GM12864 (cell line): ENCODE measurements at regions not wholly inside any gene's neighbourhood (a gene's known extent, or its start where the extent isn't known, plus 50 kb on each side); places are given as distances from the start of the nearest gene placed in this dataset.
"Not testable (repeated sequence)": the region's sequence is repeated elsewhere in the genome, so short reads cannot be mapped to it uniquely, and the experiment has no call there.

Experiments used
- DNase-seq: peaks from one replicate; pipeline ENCODE4 v3.0.0-alpha.2; 2011; ENCODE audit warnings: low read depth
- H3K4me3 ChIP-seq: 2 replicates; pipeline ENCODE4 v1.5.1; 2011; ENCODE audit warnings: mild to moderate bottlenecking, low read depth, low read length, control low read depth
- TF ChIP-seq, protein P1 (sequence below): IDR thresholded peaks from 2 replicates; pipeline ENCODE4 v1.5.1; 2011; ENCODE audit warnings: low read depth, mild to moderate bottlenecking, moderate library complexity, low read length, control low read depth, inconsistent platforms; ENCODE audit errors: missing control alignments

GRCh38 chr10:78215645-78216044 is 182.0 kb downstream of the RPS24 start:
- TF ChIP-seq, protein P1, sequence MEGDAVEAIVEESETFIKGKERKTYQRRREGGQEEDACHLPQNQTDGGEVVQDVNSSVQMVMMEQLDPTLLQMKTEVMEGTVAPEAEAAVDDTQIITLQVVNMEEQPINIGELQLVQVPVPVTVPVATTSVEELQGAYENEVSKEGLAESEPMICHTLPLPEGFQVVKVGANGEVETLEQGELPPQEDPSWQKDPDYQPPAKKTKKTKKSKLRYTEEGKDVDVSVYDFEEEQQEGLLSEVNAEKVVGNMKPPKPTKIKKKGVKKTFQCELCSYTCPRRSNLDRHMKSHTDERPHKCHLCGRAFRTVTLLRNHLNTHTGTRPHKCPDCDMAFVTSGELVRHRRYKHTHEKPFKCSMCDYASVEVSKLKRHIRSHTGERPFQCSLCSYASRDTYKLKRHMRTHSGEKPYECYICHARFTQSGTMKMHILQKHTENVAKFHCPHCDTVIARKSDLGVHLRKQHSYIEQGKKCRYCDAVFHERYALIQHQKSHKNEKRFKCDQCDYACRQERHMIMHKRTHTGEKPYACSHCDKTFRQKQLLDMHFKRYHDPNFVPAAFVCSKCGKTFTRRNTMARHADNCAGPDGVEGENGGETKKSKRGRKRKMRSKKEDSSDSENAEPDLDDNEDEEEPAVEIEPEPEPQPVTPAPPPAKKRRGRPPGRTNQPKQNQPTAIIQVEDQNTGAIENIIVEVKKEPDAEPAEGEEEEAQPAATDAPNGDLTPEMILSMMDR, result no peak
- H3K4me3 ChIP-seq, result no peak overlapping the region
- no peak for DNase-seq

- no peak overlapping the region for H3K4me3 ChIP-seq
- no peak for DNase-seq
- TF ChIP-seq, protein P1, result no peak
Measured at GRCh38 chr10:78217336-78217735, 183.7 kb downstream of the RPS24 start.

GRCh38 chr10:78218798-78219490 is 185.3 kb downstream of the RPS24 start:
- TF ChIP-seq, protein P1, result no peak
- no peak overlapping the region for H3K4me3 ChIP-seq
- no peak for DNase-seq

DNA sequence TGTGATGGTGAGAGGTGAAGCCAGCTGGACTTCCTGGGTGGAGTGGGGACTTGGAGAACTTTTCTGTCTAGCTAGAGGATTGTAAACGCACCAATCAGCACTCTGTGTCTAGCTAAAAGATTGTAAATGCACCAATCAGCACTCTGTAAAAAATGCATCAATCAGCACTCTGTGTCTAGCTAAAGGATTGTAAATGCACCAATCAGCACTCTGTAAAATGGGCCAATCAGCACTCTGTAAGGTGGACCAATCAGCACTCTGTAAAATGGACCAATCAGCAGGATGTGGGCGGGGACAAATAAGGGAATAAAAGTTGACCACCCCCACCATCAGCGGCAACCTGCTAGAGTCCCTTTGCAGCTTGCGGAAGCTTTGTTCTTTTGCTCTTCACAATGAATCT is 185.9 kb downstream of the RPS24 start:
- H3K4me3 ChIP-seq, DNase-seq: not testable (repeated sequence)

- H3K4me3 ChIP-seq, result no peak overlapping the region
- TF ChIP-seq, protein P1, result no peak
- DNase-seq, result no peak
Measured at GRCh38 chr10:78220781-78221180, 187.1 kb downstream of the RPS24 start.

- DNase-seq, result no peak
- TF ChIP-seq, protein P1, result no peak
- H3K4me3 ChIP-seq, result no peak overlapping the region
Measured at GRCh38 chr10:78222096-78222790, 188.6 kb downstream of the RPS24 start.

DNA sequence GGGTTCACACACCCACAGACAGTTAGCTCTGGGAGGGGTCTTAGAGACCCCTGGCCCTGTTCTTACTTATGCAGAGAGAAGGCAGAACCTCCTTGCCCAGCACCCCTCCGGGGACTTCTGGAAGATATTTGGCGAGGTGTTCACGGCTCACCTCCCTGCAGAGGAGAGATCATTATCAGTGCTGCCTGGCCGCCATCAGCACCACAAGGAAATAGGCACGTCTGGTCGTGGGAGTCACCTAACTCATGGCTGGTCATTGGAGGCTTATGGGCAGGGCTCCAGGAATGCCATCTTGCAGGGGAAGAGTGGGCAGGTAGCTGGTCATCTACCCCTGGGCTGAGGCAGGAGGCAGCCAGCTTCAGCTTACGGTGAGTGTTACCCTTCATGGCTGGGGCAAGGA is 189.4 kb downstream of the RPS24 start:
- no peak for DNase-seq
- no peak overlapping the region for H3K4me3 ChIP-seq
- TF ChIP-seq, protein P1, result no peak
